ENCODE measurements at regions not wholly inside any gene's neighbourhood (a gene's known extent, or its start where the extent isn't known, plus 50 kb on each side); places are given as distances from the start of the nearest gene placed in this dataset.
A peak's percentile ranks its signal among the peaks of the same experiment; 100 is the strongest.

DNA sequence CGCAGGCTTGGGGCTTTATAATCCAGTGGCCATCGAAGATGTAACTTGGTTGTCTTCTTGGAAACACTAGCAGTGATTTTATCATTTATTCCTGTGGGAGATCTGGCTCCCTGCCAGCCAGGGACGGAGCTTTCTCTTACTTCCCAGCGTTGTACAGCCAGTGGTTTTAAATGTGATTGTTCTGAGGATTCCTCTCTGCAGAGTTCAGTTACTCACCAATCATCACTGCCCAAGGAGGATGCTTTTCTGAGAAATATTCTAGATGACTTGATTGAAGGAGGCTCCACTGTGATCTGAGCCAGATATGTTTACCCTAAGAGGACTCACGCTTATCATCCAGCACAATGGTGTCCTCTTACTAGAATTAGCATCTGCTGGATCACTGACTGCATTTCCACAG lies 744.3 kb downstream of the RNF144A start:
- no peak for DNase-seq (ENCODE audit: low spot score)
- ATAC-seq = no peak

DNA sequence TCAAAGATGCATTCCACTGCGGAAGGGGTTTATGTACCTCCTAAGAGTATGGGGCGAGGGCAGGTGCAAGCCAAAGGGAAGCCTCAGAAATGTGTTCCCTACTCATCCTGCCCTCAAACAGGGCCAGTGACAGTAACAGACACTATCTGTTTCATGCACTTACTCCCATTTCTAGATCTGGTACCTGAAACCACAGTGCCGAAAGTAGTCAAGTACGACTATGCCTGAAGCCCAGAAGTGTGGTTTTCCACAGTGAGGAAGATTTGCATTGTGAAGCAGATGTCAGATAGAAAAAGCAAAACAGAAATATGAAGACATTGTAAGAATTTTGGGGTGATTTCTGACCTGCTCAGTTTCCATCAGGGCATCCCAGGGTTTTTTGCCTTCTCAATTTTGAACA lies 748.7 kb downstream of the RNF144A start:
- ATAC-seq (no peak), DNase-seq (ENCODE audit: low spot score) (no peak)

DNA sequence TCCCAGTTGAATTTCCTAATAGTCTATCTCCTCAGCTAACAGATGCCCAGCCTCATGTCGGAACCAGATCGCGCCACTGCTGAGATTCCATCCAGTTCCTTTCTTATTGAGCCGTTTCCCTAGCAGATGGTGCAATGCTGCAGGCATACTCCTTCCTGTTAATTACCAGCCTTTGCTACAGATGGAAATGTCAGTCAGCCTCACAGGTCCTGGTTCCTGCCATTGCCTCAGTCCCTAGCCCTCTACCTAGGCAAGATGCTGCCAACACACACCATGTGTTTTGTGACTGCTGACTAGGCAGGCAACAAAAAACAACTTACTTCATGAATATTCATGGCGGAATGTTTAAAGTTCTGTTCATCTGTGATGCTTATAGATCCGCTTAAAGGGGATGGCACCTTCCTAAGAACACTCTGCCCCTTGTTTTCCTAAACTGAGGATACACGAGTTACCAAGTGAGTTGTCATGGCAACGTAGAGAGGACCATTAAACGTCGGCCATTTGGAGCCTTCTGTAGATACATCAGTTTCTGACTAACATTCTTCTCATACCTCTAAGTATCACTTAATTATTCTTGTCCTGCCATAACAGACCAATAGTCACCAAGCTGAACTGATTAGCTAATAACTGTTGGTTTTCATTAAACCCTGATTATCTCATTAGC lies 749.5 kb downstream of the RNF144A start:
- DNase-seq (ENCODE audit: low spot score) = no peak
- ATAC-seq = no peak

DNA sequence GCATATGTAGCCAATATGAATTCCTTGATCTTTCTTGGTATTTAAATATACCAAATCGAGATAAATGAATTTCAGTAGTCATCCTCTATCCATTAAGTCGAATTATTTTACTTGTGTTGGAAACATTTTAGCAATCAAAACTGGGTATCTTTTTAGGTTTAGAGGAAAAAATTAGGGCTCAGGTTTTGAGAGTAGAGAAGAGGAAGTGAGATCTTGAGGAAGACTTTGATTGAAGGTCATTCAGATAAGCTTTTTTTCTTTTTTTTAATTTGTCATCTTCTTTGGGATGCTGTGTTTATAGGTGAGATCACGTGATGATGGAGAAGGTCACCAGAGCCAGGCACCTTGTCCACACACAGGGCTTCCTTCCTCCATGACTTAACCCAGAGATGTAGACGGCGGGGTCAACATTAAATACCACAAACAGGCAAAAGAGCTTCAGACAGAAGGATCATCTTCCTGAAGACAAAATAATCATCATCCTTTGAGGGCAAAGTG lies 750.1 kb downstream of the RNF144A start:
- DNase-seq (ENCODE audit: low spot score) (no peak), ATAC-seq (no peak)

- ATAC-seq (no peak), DNase-seq (ENCODE audit: low spot score) (no peak)
These were observed 753.9 kb downstream of the RNF144A start for GRCh38 chr2:7670905-7671641.

DNA sequence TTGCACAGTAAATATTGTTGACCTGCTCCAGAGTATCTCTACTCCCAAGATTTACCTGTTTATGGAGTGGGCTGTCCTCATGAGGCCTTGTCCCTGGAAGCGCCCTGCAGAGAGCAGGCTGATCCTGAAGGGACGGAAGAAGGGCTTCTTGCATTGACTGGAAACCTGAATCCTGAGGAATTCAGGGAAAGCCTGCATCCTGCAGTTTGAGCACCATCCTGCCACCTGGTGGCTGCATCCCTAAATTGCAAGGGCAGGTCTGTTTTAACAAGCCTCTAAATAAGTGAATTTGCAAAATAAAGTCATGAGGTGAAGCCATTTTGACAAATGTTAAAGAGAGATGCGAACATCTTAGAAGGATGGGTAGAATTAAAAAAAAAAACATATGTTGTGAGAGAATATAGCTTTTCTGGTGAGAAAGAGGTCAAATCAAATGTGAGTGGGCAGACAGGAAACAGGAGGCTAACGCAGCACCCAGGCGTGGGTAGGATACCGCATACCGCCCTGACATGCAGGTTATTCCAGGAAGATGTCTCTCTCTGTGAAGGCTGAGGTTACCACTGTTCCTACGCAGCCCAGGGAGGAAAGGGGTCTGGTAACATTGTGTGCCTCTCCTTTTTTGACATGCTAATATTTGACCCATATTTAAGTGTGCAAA lies 754.9 kb downstream of the RNF144A start:
- DNase-seq (ENCODE audit: low spot score) = peak; percentile 51
- peak; percentile 79 for ATAC-seq

DNA sequence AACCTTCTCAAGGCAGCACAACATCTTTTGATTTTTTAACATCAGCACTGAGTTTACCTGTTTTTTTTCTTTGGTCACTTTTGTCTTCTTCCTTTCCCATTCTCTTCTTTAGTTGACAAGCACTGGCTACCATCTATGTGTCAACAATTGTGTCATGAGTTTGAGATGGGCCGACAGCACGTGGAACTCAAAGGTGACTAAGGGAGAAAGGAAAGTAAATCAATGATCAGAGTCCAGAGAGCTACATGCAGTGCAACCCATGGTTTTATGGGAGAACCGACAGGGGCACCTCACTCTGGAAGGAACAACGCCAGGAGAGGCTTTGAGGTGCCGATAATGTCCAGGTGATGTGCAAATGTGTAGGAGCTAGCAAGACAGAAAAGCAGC lies 755.5 kb downstream of the RNF144A start:
- ATAC-seq = peak; percentile 80
- DNase-seq (ENCODE audit: low spot score) = peak; percentile 54

- ATAC-seq (no peak), DNase-seq (ENCODE audit: low spot score) (no peak)
These were observed 755.9 kb downstream of the RNF144A start for GRCh38 chr2:7673101-7673500.

- DNase-seq (ENCODE audit: low spot score) = no peak
- no peak for ATAC-seq
These were observed 756.6 kb downstream of the RNF144A start for GRCh38 chr2:7673853-7674252.

- ATAC-seq (no peak), DNase-seq (ENCODE audit: low spot score) (no peak)
These were observed 757.4 kb downstream of the RNF144A start for GRCh38 chr2:7674606-7675005.

DNA sequence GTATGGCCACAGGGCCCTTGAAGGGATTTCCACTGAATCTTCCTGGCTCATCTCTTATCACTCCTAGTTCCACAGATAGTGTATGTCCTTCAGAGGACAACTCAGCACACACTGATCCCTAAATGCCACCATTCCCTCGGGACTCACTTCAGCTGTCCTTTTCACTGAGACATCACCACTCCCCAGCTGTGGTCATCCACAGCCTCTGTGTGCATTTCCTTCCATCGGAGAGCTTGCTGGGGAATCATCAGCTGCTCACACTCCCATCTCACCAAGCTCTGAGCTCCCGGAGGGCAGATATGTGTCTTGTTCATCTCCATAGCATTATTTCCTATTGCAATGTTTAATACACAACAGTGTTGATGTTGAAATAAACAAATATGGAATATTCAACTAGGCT lies 759.5 kb downstream of the RNF144A start:
- ATAC-seq (no peak), DNase-seq (ENCODE audit: low spot score) (no peak)

DNA sequence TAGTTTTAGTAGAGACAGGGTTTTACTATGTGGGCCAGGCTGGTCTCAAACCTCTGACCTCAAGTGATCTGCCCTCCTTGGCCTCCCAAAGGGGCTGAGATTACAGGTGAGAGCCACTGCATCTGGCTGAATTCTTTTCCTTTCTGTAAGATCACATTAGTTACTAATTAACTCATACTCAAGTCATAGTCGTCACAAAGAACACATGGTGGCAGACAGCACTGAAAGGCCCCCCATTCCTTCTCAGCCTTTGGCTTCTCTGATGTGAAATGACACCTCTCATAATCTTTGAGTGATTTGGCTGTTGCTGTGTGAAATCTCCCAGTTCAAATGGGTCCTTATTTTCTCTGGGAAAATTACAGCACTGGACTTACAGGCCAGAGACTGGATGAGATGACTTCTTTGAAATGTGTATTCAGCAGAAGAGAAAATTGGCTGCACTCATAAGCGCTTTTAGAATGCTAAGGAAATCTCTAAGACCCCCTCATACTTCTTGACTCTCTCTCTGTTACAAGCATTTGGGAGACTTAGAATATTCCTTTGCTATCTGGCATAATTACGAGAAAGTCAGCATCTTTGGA lies 764.8 kb downstream of the RNF144A start:
- no peak for DNase-seq (ENCODE audit: low spot score)
- ATAC-seq = no peak

- ATAC-seq (no peak), DNase-seq (ENCODE audit: low spot score) (no peak)
These were observed 766.0 kb downstream of the RNF144A start for GRCh38 chr2:7683196-7683595.

DNA sequence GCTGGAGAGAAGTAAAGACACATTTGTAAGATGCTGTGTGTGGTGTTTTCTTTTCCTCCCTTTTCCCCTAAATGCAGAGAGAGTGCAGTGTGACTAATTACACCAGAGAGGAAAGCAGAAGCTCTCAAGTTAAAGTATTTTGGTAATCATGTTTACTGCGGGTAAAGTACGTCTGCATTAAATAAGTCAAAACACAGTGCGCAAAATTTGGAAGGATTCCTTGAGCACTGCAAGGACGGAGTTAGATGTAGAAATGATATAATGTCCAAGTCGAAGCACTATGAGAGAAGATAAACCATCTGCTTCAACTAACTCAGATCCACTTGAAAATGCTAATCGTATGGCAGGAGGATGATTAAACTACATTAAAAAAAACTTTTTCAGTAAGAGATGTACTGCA lies 766.5 kb downstream of the RNF144A start:
- ATAC-seq = no peak
- no peak for DNase-seq (ENCODE audit: low spot score)

GRCh38 chr2:7685342-7686015 lies 768.3 kb downstream of the RNF144A start:
- ATAC-seq = no peak
- no peak for DNase-seq (ENCODE audit: low spot score)

DNA sequence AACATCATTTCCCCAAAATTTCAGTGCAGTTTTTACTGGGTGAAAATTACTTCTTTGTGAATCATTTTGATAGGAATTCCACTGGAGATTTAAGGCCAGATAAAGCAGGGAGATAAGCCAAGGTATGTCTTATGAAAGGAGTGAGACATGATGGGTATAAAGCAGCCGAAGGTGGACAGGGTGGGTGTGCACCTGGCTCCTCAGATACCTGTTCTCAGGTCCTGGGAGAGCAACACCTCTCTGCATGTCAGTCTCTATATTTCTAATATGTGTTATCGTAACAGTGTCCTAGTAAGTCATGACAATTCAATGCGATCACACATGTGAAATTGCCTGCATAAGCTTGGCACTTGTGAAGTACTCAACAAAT lies 768.8 kb downstream of the RNF144A start:
- ATAC-seq (no peak), DNase-seq (ENCODE audit: low spot score) (no peak)

- no peak for ATAC-seq
- no peak for DNase-seq (ENCODE audit: low spot score)
These were observed 774.9 kb downstream of the RNF144A start for GRCh38 chr2:7691961-7692656.

DNA sequence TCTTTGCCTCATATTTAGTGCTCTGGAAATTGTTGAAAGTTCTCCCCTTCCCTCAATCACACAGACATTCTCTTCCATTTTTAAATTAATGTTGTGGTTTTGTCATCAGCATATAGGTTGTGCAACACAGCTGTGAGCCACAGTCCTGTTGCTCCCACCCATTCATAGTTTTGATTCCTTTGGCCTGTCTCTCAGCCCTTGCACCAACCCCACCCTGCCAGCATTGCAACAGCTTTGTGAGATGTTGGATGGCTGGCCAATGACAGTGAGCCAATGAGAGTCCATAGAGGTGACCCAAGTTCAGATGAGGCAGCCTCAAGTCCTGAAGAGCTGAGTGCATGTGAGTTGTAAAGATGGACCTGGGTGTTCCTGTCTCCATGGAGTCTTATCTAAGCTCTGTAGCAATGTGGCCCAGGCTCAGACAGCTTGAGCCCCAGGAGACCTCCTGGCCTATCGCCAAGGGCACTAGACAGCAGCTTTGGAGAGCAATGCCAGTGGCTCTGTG lies 775.5 kb downstream of the RNF144A start:
- ATAC-seq (no peak), DNase-seq (ENCODE audit: low spot score) (no peak)

GRCh38 chr2:7693246-7694075 lies 776.2 kb downstream of the RNF144A start:
- ATAC-seq (no peak), DNase-seq (ENCODE audit: low spot score) (no peak)
